NCI-H1092 (cell line): ENCODE measurements at regions not wholly inside any gene's neighbourhood (a gene's known extent, or its start where the extent isn't known, plus 50 kb on each side); places are given as distances from the start of the nearest gene placed in this dataset.
A peak's percentile ranks its signal among the peaks of the same experiment; 100 is the strongest.
"Not testable (repeated sequence)": the region's sequence is repeated elsewhere in the genome, so short reads cannot be mapped to it uniquely, and the experiment has no call there.

Source experiments
- DNase-seq: peaks from one replicate; lab custom pipeline; 2025; lab: John Stamatoyannopoulos, UW

DNA sequence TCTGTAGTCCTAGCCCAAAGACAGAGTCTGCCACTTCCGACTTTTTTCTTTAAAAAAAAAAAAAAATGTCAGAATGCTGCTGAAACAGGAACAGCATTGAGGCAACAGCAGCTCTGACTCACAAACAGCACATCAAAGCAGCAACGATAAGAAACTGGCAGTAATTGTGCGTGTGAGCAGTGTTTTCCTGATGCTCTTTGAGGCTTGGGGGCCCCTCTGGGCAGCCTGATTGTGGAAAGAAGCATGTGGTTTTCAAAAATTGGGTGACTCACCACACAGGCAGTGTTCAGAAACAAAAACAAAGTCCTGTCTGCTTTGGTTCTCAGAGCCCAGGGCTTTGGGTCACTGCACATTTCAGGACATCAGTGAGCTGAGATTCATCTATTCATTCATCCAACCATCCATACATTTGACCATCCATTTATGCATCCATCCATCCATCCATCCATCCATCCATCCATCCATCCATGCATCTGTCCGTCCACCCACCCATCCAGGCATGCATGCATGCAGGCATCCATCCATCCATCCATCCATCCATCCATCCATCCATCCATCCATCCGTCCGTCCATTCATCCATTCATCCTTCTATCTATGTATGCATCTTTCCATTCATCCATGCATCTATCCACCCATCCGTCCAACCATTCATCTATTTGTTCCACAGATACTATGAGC, 308.4 kb downstream of the RPLP1 start:
- DNase-seq = no peak

DNA sequence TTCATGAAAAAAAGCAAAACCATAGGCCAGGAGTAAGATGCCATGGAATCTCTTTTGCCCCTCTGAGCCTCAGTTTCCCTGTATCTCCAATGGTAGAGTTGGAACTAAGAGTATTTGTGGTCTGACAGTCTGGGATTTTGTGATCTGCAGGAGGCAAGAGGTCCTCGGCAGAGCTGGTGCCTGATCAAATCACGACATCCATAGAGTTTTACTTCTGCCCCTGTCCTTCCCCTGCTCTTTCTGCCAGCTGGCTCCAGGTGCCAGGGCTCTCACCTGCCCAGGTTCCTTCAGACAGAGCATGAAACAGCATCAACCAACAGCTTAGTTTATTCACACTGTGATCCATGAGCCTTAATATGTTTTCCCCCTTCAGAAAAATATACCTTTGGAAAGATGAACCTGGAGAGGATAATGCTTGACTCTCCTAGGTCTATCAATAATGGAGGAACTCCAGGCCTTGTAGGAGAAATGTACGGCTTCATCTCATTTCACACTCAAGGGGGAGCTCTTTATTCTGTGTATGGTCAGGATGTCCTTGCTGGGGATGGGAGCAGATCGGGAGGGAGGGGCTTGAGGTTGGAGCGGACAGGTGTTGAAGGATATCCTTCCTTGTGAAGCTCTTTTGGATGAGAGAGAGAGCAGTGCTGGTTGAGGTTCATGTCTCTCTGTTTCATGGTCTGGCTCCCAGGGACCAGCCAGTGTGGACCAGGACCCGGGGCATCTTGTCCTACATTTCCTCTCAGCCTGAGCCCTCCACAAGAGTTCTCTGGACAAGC, 309.9 kb downstream of the RPLP1 start:
- no peak for DNase-seq

DNA sequence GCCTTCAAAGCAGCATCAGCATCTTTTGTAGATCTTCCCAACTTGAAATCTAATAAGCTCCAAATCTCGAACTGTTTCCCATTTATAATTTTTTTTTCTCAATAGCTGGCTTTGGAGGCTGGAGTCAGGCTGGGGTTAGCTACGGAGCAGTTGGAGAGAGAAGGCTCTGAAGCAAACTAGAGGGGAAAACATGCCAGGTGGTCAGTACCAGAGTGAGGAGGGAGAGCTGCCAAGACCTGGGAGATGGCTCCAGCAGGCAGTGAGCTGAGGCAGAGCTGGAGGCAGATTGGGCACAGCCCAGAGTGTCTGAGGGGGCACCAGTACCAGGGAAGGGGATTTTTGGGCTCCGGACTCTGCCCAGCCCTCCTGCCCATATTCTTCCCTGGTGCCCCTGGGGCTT, 311.2 kb downstream of the RPLP1 start:
- DNase-seq = no peak

DNA sequence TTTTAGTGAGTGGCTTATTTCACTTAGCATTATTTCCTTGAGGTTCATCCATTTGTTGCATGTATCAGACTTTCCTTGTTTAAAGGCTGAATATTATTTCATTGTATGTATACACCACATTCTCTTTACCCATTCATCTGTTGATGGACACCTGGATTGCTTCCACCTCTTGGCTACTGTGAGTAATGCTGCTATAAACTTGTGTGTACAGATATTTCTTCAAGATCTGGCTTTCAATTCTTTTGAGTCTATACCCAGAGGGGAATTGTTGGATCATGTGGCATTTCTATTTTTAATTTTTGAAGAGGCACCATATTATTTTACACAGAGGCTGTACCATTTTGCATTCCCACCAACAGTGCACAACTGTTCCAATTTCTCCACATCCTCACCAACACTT, 313.5 kb downstream of the RPLP1 start:
- no peak for DNase-seq

DNA sequence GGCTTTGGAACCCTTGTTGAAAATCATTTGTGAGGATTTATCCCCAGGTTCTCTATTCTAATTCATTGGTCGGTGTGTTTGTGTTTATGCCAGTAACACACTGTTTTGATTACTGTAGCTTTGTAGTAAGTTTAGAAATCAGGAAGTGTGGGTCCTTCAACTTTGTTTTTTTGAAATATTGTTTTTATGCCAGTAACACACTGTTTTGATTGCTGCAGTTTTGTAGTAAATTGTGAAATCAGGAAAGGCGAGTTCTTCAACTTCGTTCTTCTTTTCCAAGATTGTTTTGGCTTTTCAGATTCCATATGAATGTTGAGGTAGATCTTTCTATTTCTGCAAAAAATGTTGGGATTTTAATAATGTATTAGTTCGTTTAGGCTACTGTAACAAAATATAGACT, 314.6 kb downstream of the RPLP1 start:
- no peak for DNase-seq

DNA sequence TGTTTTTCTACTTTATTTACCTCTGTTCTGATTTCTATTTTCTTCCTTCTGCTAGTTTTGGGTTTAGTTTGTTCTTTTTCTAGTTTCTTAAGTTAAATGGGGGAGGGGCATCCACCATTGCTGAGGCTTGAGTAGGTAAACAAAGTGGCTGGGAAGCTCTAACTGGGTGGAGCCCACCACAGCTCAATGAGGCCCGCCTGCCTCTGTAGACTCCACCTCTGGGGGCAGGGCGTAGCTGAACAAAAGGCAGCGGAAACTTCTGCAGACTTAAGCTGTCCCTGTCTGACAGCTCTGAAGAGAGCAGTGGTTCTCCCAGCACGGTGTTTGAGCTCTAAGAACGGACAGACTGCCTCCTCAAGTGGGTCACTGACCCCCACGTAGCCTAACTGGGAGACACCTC, 316.7 kb downstream of the RPLP1 start:
- not testable (repeated sequence) for DNase-seq

DNA sequence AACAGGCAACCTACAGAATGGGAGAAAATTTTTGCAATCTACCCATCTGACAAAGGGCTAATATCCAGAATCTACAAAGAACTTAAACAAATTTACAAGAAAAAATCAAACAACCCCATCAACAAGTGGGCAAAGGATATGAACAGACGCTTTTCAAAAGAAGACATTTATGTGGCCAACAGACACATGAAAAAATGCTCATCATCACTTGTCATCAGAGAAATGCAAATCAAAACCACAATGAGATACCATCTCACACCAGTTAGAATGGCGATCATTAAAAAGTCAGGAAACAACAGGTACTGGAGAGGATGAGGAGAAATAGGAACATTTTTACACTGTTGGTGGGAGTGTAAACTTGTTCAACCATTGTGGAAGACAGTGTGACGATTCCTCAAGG, 321.6 kb downstream of the RPLP1 start:
- not testable (repeated sequence) for DNase-seq

DNA sequence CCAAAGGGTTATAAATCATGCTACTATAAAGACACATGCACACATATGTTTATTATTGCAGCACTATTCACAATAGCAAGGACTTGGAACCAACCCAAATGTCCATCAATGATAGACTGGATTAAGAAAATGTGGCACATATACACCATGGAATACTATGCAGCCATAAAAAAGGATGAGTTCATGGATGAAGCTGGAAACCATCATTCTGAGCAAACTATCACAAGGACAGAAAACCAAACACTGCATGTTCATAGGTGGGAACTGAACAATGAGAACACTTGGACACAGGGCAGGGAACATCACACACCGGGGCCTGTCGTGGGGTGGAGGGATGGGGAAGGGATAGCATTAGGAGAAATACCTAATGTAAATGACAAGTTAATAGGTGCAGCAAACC, 322.1 kb downstream of the RPLP1 start:
- DNase-seq = not testable (repeated sequence)

DNA sequence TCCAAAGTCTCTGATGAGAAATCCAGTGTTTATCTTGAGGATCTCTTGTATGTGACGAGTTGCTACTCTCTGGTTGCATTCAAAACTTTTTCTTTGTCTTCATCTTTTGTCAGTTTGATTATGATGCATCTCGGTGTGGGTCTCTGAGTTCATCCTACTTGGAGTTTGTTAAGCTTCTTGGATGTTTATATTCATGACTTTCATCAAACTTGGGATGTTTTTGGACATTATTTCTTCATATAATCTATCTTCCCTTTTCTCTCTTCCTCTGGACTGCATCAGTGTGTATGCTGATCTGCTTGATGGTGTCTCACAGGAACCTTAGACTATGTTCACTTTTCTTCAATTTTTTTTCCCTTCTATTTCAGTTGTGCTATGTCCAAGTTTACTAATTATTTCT, 320.4 kb downstream of the TLE3 start:
- no peak for DNase-seq

DNA sequence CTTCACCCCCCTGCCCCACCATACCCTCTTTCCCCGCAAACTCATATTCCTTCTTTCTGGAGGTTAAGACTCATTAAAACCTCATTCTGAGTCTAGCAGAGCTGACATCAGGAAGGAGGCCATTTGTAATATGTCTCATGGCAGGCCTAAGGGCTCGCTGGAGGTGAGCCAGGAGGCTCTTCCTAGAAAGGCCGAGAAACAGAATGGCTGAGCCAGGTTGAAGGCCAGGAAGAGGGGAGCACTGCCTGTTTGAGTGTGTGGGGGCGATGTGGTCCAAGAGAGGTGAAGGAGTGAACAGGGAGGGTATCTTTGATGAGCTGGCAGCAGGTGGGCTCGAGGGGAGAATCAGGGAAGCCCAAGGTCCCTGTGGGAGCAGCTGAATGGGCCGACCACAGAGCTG, 317.3 kb downstream of the TLE3 start:
- no peak for DNase-seq

DNA sequence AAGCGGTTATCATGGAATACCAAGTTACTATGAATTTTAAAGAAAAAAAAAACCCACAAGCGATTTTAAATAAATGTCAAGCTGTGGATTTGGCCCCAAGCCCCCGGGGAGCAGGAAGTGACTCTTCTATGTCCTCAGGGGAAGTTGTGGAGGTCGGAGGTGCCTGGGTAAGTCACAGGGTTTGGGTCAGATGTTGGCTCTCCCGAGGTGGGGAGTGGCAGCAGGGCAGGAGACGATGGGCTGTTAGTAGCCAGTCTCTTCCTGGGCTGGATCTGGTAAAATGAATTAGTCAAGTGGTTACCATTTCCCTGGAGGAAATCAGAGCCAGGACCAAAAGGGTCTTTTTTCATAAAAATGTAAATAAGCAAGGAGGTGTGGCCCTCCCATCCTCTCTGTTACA, 316.7 kb downstream of the TLE3 start:
- DNase-seq = no peak

DNA sequence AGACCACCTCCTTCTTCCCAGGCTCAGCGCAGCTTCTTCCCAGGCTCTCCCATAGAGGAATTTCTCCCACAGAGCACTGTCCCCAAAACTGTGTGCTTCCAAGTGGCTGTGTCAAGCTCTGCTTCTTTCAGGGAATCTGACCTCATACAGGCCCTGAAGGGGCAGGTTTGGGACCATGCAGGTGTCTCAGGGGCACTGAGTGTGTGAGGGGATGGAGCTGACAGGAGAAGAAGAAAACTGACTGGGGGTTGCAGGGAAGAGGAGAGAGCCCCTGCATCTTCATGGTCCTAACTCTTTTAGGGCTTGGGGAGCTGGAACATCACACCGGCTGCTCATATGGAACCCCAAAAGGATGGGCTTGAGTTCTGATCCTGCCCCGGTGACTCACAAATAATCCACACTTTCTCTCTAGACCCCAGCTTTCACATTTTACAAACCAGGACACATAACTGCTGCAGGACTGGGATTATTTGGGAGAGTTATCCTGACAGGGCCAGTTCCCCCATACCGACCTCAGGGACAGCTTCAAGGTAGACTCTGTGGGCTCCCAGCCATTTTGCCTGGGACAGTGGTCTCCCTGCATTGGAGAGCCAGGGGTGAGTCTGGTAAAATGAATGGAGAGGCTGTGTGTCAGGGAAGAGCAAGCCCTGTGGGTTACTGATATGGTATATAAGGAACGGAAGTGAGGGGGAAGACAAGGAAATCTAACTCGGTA, 316.1 kb downstream of the TLE3 start:
- no peak for DNase-seq

DNA sequence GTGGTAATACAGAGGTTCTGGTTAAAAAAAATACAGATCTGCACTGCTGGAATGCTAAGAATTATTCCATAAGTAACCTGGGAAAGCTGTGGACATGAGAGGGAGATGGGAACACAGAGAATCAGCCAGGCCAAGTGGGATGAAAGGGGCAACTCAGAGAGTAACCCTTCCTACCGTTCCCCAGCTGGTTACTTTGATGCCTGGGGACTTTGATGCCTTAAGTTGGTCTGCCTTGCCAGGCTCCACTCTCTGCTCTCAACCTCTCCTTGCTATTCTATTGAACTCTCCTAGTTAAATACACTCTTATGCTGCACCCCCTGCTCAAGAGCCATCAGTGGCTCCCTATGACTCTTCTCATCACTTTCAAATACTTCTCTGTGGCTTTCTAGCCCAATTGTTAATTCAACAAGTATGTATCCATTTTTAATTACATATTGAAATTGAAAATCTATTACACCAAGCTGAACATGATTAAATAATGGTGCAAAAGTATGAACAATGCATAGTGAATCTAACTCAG, 315.5 kb downstream of the TLE3 start:
- DNase-seq = no peak

DNA sequence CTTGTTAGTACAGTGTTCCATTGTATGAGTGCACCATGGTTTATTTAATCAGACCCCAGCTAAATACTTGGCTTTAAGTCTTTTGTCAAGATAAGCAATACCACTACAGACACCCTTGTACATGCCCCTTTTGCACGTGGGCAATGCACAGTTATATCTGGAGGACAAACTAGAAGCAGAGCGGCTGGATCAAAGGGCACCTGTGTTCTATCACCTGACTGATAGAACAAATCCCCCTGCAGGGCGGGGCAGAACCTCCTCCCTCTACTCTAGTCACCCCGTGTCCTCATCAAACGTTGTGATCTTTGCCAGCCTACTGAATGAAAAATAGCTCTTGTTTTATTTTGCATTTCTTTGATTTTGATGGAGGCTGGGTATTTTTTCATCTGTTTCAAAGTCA, 314.9 kb downstream of the TLE3 start:
- DNase-seq = no peak

DNA sequence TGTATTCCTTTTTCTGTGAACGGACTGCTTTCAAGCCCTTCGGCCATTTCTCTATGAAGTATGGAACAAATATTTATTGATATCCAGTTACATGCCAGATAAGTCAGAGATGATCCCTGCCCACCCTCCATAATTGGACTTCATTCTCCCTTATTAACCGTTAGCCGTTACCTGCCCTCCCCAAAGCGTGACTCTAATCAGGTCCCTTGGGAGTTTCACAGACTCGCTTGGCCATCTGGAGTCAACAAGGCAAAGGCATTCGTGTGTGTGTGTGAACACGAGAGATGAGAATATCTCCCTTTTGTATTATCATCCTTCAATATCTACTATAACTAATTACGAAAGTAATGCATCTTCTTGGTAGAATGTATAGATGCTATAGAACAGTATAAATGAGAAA, 314.5 kb downstream of the TLE3 start:
- peak; percentile 42 for DNase-seq

DNA sequence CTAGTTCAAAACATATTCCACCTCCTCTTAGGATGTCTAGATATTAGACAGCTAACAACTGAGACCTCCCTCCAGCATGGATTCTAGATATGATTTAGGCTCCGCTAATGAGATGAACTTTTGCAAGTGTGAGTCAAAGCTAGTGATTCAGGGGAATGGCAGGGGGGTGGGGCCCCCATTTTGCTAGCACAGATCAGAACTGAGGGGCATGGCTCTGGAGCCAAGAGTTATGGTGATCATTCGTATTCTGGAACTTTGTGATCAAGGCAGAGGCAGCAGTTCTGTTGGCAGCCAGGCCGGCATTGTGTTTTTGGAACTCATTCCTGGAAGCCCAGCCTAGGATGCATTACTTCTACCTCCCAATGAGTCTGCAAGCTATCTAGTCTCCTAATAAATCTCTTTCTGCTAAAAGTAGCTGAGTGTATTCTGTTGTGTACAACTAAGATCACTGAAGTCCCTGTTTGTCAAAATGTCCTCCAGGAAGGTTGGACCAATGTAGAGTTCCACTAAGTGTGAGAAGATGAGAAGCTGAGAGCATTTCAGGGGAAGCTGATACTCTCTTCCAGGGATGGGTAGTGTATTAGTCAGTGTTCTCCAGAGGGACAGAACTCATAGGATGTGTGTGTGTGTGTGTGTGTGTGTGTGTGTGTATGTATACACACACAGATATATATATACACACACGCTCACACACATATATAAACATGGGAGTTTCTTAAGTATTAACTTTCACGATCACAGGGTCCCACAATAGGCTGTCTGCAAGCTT, 312.7 kb downstream of the TLE3 start:
- no peak for DNase-seq

DNA sequence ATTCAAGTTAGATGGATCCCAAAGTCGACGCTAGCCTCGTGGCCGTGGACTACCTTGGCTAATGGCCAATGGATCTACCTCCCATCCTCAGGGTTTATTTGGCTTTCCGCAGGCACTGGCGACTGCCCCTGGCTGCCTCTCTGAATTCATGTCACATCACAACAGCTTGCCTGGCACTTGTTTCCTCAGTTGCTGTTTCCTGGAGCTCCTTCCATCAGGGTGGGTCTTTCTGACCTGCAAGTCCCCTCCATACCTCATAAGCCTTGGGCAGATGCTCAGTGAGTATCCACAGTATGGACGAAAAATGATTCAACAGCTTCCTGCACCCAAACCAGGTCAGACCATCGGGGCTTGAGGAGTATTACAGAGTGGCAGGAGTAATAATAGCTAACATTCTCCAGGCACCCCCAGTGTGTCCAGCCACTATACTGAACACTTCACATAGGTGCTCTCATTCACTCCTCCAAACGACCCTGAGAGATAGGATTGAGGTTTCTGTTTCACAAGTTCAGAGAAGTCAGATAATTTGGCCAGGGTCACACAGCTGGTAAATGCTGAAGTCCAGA, 311.5 kb downstream of the TLE3 start:
- DNase-seq = no peak

DNA sequence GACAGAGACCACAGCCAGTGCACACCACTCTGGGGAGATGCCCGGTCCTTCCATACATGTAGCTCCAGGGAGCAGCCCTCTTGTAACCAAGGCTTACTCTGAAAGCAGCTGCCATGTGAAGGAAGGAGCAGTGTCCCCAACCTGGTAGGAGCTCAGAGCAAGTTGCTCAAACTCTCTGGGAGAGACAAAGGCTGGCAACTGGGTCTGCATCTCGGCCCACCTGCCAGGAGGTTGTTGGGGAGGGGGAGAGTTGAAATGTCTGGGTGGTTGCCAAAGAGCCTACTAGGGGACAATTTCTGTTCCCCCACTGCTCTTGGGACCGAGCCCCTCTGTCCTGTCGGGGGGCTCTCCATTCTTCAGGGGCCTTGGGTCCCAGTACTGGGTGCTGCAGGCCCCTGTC, 309.9 kb downstream of the TLE3 start:
- DNase-seq = no peak

DNA sequence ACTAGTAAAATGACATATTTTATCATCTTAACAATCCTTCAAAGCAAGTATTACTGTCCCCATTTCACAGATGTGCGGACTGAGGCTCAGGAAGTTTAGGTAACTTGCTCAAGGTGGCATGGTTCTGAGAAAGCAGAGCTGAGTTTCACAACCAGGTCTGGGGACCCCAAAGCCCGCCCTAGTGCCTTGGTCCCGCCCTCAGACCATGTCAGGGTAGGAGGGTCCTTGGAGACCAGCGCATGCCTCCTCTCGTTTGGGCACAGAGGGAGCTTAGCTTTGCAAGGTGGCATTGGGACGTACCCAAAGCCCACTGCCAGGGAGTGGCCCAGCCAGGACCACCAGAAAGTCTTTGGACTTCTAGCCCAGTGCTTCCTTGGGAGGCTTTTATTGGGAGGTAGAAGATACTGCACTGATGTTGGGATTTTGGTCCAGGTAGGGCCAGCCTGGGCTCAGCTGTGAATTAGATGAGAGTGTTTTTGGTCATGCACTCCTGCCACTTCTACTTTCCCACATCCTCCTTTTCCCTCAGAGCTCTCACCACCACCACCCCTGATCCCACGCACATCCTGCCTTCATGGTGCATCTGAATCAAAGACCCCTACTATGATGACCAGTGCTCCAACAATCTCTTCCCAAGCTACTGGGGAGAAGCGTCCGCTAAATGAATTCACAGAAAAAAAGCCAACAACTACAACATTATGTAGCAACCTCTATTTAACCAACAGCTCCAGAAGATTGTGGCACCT, 307.9 kb downstream of the TLE3 start:
- no peak for DNase-seq

DNA sequence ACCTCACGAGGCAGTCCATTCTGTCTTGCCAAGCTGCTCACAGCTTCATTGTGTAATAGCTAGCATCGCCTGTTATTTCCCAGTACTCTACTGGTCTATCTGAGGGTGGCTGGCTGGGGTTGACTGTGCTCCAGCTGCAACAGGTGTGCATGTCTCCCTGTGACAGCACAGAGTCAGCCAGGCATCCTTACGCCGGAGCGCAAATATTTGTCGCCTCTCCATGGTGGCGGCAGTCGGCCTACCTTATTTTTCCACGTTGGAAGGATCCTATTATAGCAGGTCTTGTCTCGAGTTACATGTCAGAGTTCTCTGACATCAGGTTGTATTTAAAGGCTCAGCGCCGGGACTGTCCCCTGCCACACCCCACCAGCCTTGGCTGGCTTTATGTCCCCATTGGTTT, 307.1 kb downstream of the TLE3 start:
- DNase-seq = no peak

DNA sequence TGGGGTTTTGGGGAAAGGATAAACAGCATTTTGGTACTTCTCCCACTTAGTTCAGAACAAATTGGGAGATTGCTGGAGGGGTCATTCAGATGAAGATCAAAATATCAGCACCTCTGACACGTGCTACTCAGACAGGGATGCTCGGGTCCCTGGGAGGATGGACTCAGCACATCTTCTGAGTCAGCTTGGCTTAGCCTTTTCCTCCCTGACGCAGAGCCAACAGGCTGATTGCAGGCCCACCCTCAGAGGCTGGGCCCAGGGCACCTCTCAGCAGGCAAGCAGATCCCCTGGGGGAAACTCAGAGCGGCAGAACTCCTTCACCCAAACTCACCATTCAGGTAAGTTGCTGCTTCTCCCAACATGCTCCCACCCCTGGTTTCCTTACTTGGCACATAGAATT, 304.9 kb downstream of the TLE3 start:
- DNase-seq = no peak
